ENCODE measurements at regions not wholly inside any gene's neighbourhood (a gene's known extent, or its start where the extent isn't known, plus 50 kb on each side); places are given as distances from the start of the nearest gene placed in this dataset.
A peak's percentile ranks its signal among the peaks of the same experiment; 100 is the strongest.

DNA sequence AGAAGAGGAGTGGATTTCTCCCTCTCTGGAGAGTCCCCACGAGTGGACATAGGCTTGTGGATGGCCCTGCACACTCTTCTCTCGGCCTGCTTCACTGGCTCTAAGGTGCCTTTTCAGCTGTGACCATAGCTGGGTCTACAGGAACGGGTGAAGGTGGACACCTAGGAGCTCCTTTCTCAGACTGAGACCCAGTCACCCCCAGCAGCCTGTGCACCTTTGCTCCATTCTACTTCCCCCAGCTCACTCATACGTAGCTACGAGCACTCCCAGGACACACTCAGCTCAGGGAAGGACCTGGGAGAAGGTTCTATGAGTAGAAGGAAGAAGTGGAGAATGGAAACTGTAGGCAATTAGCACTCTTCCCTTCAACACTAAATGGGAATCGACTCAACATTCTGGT lies 272.0 kb upstream of the KLF6 start:
- DNase-seq: no peak
- Histone ChIP-seq H3K4me3 (no peak overlapping the region), H3K9me3 (no peaks in the 10 kb centered on the region), H3K27ac (peak overlapping the region; percentile 77 to 87), H3K27me3 (no peaks in the 10 kb centered on the region), H3K36me3 (no peaks in the 10 kb centered on the region), H3K4me1 (peaks cover 0 to 64% (median 37%) of the 10 kb centered on the region in 4 donors)
- intact Hi-C loops (cut with DNase I; ENCODE audit: low total_unique reads): loop anchor here (5.0 to 10.0 kb wide), 3 partner anchors 122 to 275 kb away; no protein-coding TSS in a partner anchor
- TF ChIP-seq, protein P1, sequence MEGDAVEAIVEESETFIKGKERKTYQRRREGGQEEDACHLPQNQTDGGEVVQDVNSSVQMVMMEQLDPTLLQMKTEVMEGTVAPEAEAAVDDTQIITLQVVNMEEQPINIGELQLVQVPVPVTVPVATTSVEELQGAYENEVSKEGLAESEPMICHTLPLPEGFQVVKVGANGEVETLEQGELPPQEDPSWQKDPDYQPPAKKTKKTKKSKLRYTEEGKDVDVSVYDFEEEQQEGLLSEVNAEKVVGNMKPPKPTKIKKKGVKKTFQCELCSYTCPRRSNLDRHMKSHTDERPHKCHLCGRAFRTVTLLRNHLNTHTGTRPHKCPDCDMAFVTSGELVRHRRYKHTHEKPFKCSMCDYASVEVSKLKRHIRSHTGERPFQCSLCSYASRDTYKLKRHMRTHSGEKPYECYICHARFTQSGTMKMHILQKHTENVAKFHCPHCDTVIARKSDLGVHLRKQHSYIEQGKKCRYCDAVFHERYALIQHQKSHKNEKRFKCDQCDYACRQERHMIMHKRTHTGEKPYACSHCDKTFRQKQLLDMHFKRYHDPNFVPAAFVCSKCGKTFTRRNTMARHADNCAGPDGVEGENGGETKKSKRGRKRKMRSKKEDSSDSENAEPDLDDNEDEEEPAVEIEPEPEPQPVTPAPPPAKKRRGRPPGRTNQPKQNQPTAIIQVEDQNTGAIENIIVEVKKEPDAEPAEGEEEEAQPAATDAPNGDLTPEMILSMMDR (IDR thresholded peaks at IDR 0.05): no peak

GRCh38 chr10:4054656-4055435 lies 269.8 kb upstream of the KLF6 start:
- TF ChIP-seq, protein P1 (IDR thresholded peaks at IDR 0.05): no peak
- Histone ChIP-seq H3K27ac (no peak overlapping the region), H3K4me3 (no peak overlapping the region), H3K36me3 (no peaks in the 10 kb centered on the region), H3K4me1 (peaks cover 0 to 61% (median 29%) of the 10 kb centered on the region in 4 donors), H3K27me3 (no peaks in the 10 kb centered on the region), H3K9me3 (no peaks in the 10 kb centered on the region)
- intact Hi-C loops (cut with DNase I; ENCODE audit: low total_unique reads): loop anchor here (5.0 to 10.0 kb wide), 3 partner anchors 120 to 273 kb away; no protein-coding TSS in a partner anchor
- no peak for DNase-seq

- H3K27ac ChIP-seq: no peak overlapping the region
- TF ChIP-seq, protein P1 (IDR thresholded peaks at IDR 0.05): no peak
- intact Hi-C loops (cut with DNase I; ENCODE audit: low total_unique reads): loop anchor here (10.0 kb wide), 2 partner anchors 119 to 191 kb away; no protein-coding TSS in a partner anchor
Observed at GRCh38 chr10:4053940-4054339, 268.9 kb upstream of the KLF6 start.

DNA sequence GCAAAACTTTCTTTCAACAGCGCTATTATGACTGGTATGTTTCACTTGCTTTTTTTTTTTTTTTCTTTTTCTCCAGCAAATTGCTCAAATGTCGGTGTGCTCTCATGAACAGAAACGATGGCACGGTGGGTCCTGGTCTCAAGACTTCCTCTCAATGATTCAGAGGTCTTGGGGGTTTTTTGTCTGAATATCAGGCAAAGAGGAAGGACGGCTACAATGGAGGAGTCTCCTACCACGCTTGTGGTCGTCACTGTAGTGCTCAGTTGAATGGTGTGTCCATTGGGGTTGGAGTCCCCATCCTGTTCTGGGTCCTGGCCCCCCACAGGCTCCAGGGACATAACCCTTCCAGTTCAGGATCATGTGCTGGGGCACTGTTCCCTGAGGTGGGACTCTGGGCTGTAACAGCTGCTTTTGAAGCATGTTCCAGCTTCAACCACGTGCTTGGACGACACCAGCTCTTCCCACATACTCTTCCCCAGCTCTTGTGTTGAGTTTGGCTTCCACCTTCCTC lies 266.7 kb upstream of the KLF6 start:
- TF ChIP-seq, protein P1 (IDR thresholded peaks at IDR 0.05): no peak
- intact Hi-C loops (cut with DNase I; ENCODE audit: low total_unique reads): loop anchor here (10.0 kb wide), 2 partner anchors 117 to 193 kb away; no protein-coding TSS in a partner anchor
- Histone ChIP-seq H3K4me3 (peak overlapping the region; percentile 39 to 41), H3K36me3 (no peaks in the 10 kb centered on the region), H3K4me1 (peaks cover 0 to 55% (median 28%) of the 10 kb centered on the region in 4 donors), H3K27ac (peak overlapping the region; percentile 86 to 91), H3K9me3 (no peaks in the 10 kb centered on the region), H3K27me3 (no peaks in the 10 kb centered on the region)
- no peak for DNase-seq

More at GRCh38 chr10:4053940-4054339, 268.9 kb upstream of the KLF6 start:
- Histone ChIP-seq H3K27me3 (no peaks in the 10 kb centered on the region), H3K9me3 (no peaks in the 10 kb centered on the region), H3K4me3 (no peak overlapping the region), H3K36me3 (no peaks in the 10 kb centered on the region), H3K4me1 (peaks cover 0 to 59% (median 24%) of the 10 kb centered on the region in 4 donors)
- no peak for DNase-seq

DNA sequence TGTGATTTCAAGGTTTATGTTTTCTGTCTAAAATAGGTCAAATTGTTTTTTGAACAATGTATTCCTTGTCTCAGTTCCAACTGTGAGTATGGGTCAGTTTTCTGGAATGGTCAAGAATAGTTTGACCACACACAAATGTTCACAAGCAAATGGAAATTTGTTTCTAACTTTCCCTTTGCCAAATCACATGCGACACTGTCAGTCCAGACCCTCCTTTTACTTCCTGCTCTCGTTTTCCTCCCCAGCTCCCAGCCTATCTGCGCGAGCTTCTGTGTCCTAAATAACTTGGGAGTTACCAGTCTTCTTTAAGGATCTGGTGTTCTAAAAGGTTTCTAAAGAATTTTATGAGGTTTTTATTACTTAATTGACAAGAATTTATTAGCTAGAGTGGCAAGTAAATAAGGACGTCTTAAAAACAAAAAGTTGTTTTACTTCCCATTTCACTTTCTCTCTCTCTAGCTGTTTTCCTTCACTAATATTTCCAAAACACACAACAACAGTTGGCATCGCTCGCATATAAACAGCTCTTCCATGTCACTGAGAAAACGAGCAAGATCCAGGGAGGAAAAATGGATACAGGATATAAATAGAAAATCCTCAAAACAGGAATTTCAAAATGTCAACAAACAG lies 266.1 kb upstream of the KLF6 start:
- peak; percentile 81 to 83 for DNase-seq
- H3K4me3 ChIP-seq: peak overlapping the region; percentile 39 to 41

More for the DNA sequence above, 266.1 kb upstream of the KLF6 start:
- Histone ChIP-seq H3K36me3 (no peaks in the 10 kb centered on the region), H3K9me3 (no peaks in the 10 kb centered on the region), H3K27ac (peak overlapping the region; percentile 86 to 91), H3K27me3 (no peaks in the 10 kb centered on the region), H3K4me1 (peaks cover 0 to 60% (median 28%) of the 10 kb centered on the region in 4 donors)
- TF ChIP-seq, protein P1 (IDR thresholded peaks at IDR 0.05): no peak
- intact Hi-C loops (cut with DNase I; ENCODE audit: low total_unique reads): loop anchor here (10.0 kb wide), 2 partner anchors 116 to 194 kb away; no protein-coding TSS in a partner anchor
